IMR-90 (cell line): ENCODE measurements at regions not wholly inside any gene's neighbourhood (a gene's known extent, or its start where the extent isn't known, plus 50 kb on each side); places are given as distances from the start of the nearest gene placed in this dataset.

ENCODE experiments used
- MAFK ChIP-seq: IDR thresholded peaks from 2 replicates; pipeline ENCODE4 v1.6.1; 2012; ENCODE audit warnings: low read depth, low read length, improper control_type of control experiment
- MAZ ChIP-seq: IDR thresholded peaks from 2 replicates; pipeline ENCODE4 v1.6.1; 2012; ENCODE audit warnings: low read depth, mild to moderate bottlenecking, low read length, improper control_type of control experiment, moderate library complexity, borderline replicate concordance
- NFE2L2 ChIP-seq: fragments of 150-350 bp; IDR thresholded peaks from 2 replicates; pipeline ENCODE4 v1.6.1; 2016; ENCODE audit warnings: low read depth, mild to moderate bottlenecking, low read length
- POLR2A ChIP-seq: IDR thresholded peaks from 2 replicates; pipeline ENCODE4 v1.6.1; 2012; ENCODE audit warnings: mild to moderate bottlenecking, low read depth, low read length
- RAD21 ChIP-seq: IDR thresholded peaks from 2 replicates; pipeline ENCODE4 v1.6.1; 2012; ENCODE audit warnings: low read length, improper control_type of control experiment
- TF ChIP-seq, protein P1 (sequence below): conservative IDR thresholded peaks from 2 replicates; pipeline ENCODE4 v1.5.1; 2012; ENCODE audit warnings: mild to moderate bottlenecking, low read depth, low read length, improper control_type of control experiment
- TF ChIP-seq, protein P2 (sequence below): fragments of 150-350 bp; IDR thresholded peaks from 2 replicates; pipeline ENCODE4 v1.6.1; 2016; ENCODE audit warnings: low read depth, mild to moderate bottlenecking, low read length, moderate library complexity, borderline replicate concordance

DNA sequence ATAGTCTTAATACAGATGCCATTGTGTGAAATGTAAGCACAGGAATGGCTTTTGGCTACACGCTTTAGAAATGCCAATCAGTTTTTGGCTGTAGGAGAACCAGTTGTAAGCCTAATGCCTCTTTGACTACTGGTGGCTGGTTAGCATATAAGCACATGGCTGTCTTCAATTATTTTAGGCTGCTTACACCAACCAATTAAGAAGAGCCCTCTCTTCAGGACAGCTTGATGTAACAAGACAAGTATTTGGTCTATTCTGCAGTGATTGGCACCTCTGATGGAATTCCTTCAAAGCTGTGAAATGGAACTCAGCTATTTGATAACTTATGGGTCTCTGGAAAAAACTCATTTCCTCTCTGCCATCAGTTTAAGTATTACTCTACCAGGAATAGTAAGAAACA lies 680.1 kb upstream of the FSHR start:
- TF ChIP-seq, protein P1, sequence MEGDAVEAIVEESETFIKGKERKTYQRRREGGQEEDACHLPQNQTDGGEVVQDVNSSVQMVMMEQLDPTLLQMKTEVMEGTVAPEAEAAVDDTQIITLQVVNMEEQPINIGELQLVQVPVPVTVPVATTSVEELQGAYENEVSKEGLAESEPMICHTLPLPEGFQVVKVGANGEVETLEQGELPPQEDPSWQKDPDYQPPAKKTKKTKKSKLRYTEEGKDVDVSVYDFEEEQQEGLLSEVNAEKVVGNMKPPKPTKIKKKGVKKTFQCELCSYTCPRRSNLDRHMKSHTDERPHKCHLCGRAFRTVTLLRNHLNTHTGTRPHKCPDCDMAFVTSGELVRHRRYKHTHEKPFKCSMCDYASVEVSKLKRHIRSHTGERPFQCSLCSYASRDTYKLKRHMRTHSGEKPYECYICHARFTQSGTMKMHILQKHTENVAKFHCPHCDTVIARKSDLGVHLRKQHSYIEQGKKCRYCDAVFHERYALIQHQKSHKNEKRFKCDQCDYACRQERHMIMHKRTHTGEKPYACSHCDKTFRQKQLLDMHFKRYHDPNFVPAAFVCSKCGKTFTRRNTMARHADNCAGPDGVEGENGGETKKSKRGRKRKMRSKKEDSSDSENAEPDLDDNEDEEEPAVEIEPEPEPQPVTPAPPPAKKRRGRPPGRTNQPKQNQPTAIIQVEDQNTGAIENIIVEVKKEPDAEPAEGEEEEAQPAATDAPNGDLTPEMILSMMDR: no peak
- TF ChIP-seq MAFK (no peak), POLR2A (no peak), MAZ (no peak), RAD21 (no peak), NFE2L2 (no peak)
- TF ChIP-seq, protein P2, sequence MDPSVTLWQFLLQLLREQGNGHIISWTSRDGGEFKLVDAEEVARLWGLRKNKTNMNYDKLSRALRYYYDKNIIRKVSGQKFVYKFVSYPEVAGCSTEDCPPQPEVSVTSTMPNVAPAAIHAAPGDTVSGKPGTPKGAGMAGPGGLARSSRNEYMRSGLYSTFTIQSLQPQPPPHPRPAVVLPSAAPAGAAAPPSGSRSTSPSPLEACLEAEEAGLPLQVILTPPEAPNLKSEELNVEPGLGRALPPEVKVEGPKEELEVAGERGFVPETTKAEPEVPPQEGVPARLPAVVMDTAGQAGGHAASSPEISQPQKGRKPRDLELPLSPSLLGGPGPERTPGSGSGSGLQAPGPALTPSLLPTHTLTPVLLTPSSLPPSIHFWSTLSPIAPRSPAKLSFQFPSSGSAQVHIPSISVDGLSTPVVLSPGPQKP: no peak
